GM12878 (cell line): ENCODE measurements at regions not wholly inside any gene's neighbourhood (a gene's known extent, or its start where the extent isn't known, plus 50 kb on each side); places are given as distances from the start of the nearest gene placed in this dataset.

ENCODE experiments used
- ATAC-seq: fragments of 200-7000 bp; cut with Tn5 transposase; 3 replicates; pipeline ENCODE4 v1.9.1; 2020; ENCODE audit warnings: mild to moderate bottlenecking, moderate library complexity
- BruUV-seq: library from RNA; stranded (reverse); fragments of 400-500 nt; replicated peaks from 2 replicates; lab custom pipeline; 2021; lab: Mats Ljungman, UMichigan
- CTCF ChIA-PET: fragments of 300-600 bp; sonication (Branson Sonifier 250); formaldehyde crosslinking; extraction: SDS; loops from one replicate; lab custom pipeline; 2021; ENCODE audit warnings: inconsistent platforms; lab: Yijun Ruan, JAX
- POLR2A ChIA-PET: fragments of 350-600 bp; formaldehyde crosslinking; extraction: SDS; loops from one replicate; lab custom pipeline; 2021; ENCODE audit warnings: inconsistent platforms; lab: Charles Lee
- RAD21 ChIA-PET: fragments of 300-600 bp; sonication (Branson Sonifier 250); formaldehyde crosslinking; loops from one replicate; lab custom pipeline; 2023; ENCODE audit warnings: antibody characterized with exemption; ENCODE audit not compliant: unreplicated experiment; lab: Charles Lee
- SMC1A ChIA-PET: fragments of 300-600 bp; sonication (Branson Sonifier 250); formaldehyde crosslinking; loops from one replicate; lab custom pipeline; 2023; ENCODE audit not compliant: unreplicated experiment, uncharacterized antibody; lab: Charles Lee
- DNase-seq: peaks from one replicate; pipeline ENCODE4 v3.0.0-alpha.2; 2011; ENCODE audit warnings: low read depth, low spot score
- FAIRE-seq: peaks from 3 replicates; lab custom pipeline; 2011; peaks lifted over from hg19 to GRCh38; lab: Jason Lieb, UNC
- H2AFZ ChIP-seq: 2 replicates; pipeline ENCODE4 v1.6.0; 2011; ENCODE audit warnings: low read depth, low read length, control low read depth; ENCODE audit not compliant: control insufficient read depth
- H3K27ac ChIP-seq: 2 replicates; pipeline ENCODE4 v1.5.1; 2011; ENCODE audit warnings: control low read depth; ENCODE audit not compliant: control insufficient read depth, insufficient read depth
- H3K27me3 ChIP-seq, 2 experiments: replicated peaks in 1 of 2; 2 replicates each; pipeline versions ENCODE4 v1.6.0 to v1.6.1; 2011; ENCODE audit warnings: low read length in 1 of 2; ENCODE audit not compliant: control insufficient read depth in 2 of 2, insufficient read depth in 2 of 2
- H3K36me3 ChIP-seq, 2 experiments: 2 replicates each; pipeline ENCODE4 v1.5.1; 2011; ENCODE audit warnings: low read length in 1 of 2; ENCODE audit not compliant: control insufficient read depth in 2 of 2, insufficient read depth in 2 of 2
- H3K4me1 ChIP-seq: 2 replicates; pipeline ENCODE4 v1.6.1; 2011; ENCODE audit warnings: mild to moderate bottlenecking, low read length, moderate library complexity, mixed read lengths; ENCODE audit not compliant: control insufficient read depth, insufficient read depth
- H3K4me2 ChIP-seq: 2 replicates; pipeline ENCODE4 v1.6.0; 2011; ENCODE audit warnings: control low read depth; ENCODE audit not compliant: control insufficient read depth, insufficient read depth
- H3K4me3 ChIP-seq: fragments of 200-600 bp; sonication (generic); 2 replicates; pipeline ENCODE4 v1.5.1; 2016
- H3K79me2 ChIP-seq: 2 replicates; pipeline ENCODE4 v1.6.0; 2011; ENCODE audit warnings: low read length; ENCODE audit not compliant: control insufficient read depth, insufficient read depth
- H3K9ac ChIP-seq: 2 replicates; pipeline ENCODE4 v1.8.0; 2011; ENCODE audit warnings: low read length, control low read depth, mixed read lengths; ENCODE audit not compliant: control insufficient read depth, insufficient read depth
- H3K9me3 ChIP-seq: replicated peaks from 3 replicates; pipeline ENCODE4 v1.5.1; 2011; ENCODE audit warnings: mild to moderate bottlenecking, low read length; ENCODE audit not compliant: control insufficient read depth, insufficient read depth
- H4K20me1 ChIP-seq: 2 replicates; pipeline ENCODE4 v1.6.0; 2011; ENCODE audit not compliant: control insufficient read depth, insufficient read depth
- E2F8 ChIP-seq: fragments of 450-650 bp; IDR thresholded peaks from 2 replicates; pipeline ENCODE4 v1.6.1; 2018; ENCODE audit warnings: mild to moderate bottlenecking, low read depth, moderate library complexity; ENCODE audit not compliant: partially characterized antibody
- ELK1 ChIP-seq: IDR thresholded peaks from 2 replicates; pipeline ENCODE4 v1.6.1; 2012; ENCODE audit warnings: low read depth, low read length, improper control_type of control experiment
- GATAD2B ChIP-seq: fragments of 450-650 bp; conservative IDR thresholded peaks from 2 replicates; pipeline ENCODE4 v1.6.1; 2017; ENCODE audit warnings: low read depth, mild to moderate bottlenecking, moderate library complexity
- HDAC2 ChIP-seq: fragments of 200-600 bp; sonication (generic); IDR thresholded peaks from 2 replicates; pipeline ENCODE4 v1.6.1; 2017
- HSF1 ChIP-seq: fragments of 150-350 bp; IDR thresholded peaks from 2 replicates; pipeline ENCODE4 v1.6.1; 2014; ENCODE audit warnings: mild to moderate bottlenecking, low read depth, low read length
- KLF5 ChIP-seq: fragments of 450-650 bp; IDR thresholded peaks from 2 replicates; pipeline ENCODE4 v1.6.1; 2014; ENCODE audit warnings: mild to moderate bottlenecking; ENCODE audit not compliant: partially characterized antibody
- NFXL1 ChIP-seq: fragments of 450-650 bp; IDR thresholded peaks from 2 replicates; pipeline ENCODE4 v1.6.1; 2017; ENCODE audit warnings: antibody characterized with exemption, mild to moderate bottlenecking, borderline replicate concordance
- PAX8 ChIP-seq: fragments of 450-650 bp; IDR thresholded peaks from 2 replicates; pipeline ENCODE4 v1.6.1; 2017; ENCODE audit warnings: mild to moderate bottlenecking, moderate library complexity
- POU2F2 ChIP-seq: IDR thresholded peaks from 3 replicates; pipeline ENCODE4 v1.6.1; 2011; ENCODE audit warnings: low read depth, mild to moderate bottlenecking, low read length, borderline replicate concordance
- ZNF274 ChIP-seq: IDR thresholded peaks from one replicate; pipeline ENCODE4 v1.8.0; 2011; ENCODE audit not compliant: insufficient read length, insufficient read depth
- WGBS: methylation state at CpG from one replicate; pipeline ENCODE4 v1.1.6; 2016; ENCODE audit warnings: low lambda C conversion rate; ENCODE audit not compliant: insufficient replicate concordance, insufficient coverage; ENCODE audit errors: missing lambda C conversion rate; 5-methylcytosine and 5-hydroxymethylcytosine counted together
- in situ Hi-C: fragments of 300-500 bp; cut with MboI; formaldehyde crosslinking; loops from 9 replicates; pipeline ENCODE4 v1.14.3; 2018; ENCODE audit warnings: mixed read lengths
- intact Hi-C: fragments of 100-400 bp; cut with micrococcal nuclease; formaldehyde crosslinking; loops from one replicate; pipeline ENCODE4 v1.14.2; 2022; ENCODE audit not compliant: unreplicated experiment

- Histone ChIP-seq H3K9me3 (no peaks in the 10 kb centered on the region; the same call in 2 of the 3 replicates), H3K79me2 (no peaks in the 10 kb centered on the region), H2AFZ (no peak overlapping the region)
- FAIRE-seq = no peak
- ChIA-PET RAD21 (no interaction called here), SMC1A (no interaction called here)
- WGBS = 68% methylated on average over 7 of the region's 7 CpGs
- DNase-seq = no peak
- in situ Hi-C loops = loop anchor here (5.0 kb wide), 1 partner anchor 51 kb away; no protein-coding TSS in a partner anchor
- TF ChIP-seq POU2F2 (no peak), NFXL1 (no peak)
- TF ChIP-seq, all 136 proteins: peak for 0
- intact Hi-C loops = no loop called here
- H3K27me3 ChIP-seq = no peaks in the 10 kb centered on the region
- no peak overlapping the region for H3K4me2 ChIP-seq
- ChIA-PET CTCF (no interaction called here), POLR2A (no interaction called here)
- no peak overlapping the region for H3K4me3 ChIP-seq
- no peak overlapping the region for H3K27ac ChIP-seq
- no peaks in the 10 kb centered on the region for H3K4me1 ChIP-seq
- no peaks in the 10 kb centered on the region for H4K20me1 ChIP-seq
- H3K9ac ChIP-seq = no peak overlapping the region
- BruUV-seq = no TSS peak
- H3K36me3 ChIP-seq = no peaks in the 10 kb centered on the region
- no peak for ATAC-seq
Measured at GRCh38 chr22:47376322-47376700, 613.9 kb downstream of the TBC1D22A start.

- Histone ChIP-seq H3K27ac (no peak overlapping the region), H3K36me3 (no peaks in the 10 kb centered on the region), H3K27me3 (no peaks in the 10 kb centered on the region), H3K9me3 (no peaks in the 10 kb centered on the region; the same call in 2 of the 3 replicates), H2AFZ (no peak overlapping the region), H3K4me3 (no peak overlapping the region), H3K79me2 (no peaks in the 10 kb centered on the region), H4K20me1 (no peaks in the 10 kb centered on the region), H3K4me1 (no peaks in the 10 kb centered on the region), H3K9ac (no peak overlapping the region), H3K4me2 (no peak overlapping the region)
- FAIRE-seq = no peak
- ChIA-PET SMC1A (no interaction called here), POLR2A (no interaction called here), CTCF (no interaction called here), RAD21 (no interaction called here)
- intact Hi-C loops = no loop called here
- in situ Hi-C loops = loop anchor here (5.0 kb wide), 1 partner anchor 52 kb away; no protein-coding TSS in a partner anchor
- no TSS peak for BruUV-seq
- 44% methylated on average over 24 of the region's 25 CpGs for WGBS
- no peak for DNase-seq
- ATAC-seq = no peak
- TF ChIP-seq GATAD2B (no peak), PAX8 (no peak), ZNF274 (no peak), ELK1 (no peak), HSF1 (no peak), E2F8 (no peak), KLF5 (no peak), HDAC2 (no peak)
Measured at GRCh38 chr22:47375621-47376321, 613.3 kb downstream of the TBC1D22A start.
